HCT116 (cell line): ENCODE measurements at regions not wholly inside any gene's neighbourhood (a gene's known extent, or its start where the extent isn't known, plus 50 kb on each side); places are given as distances from the start of the nearest gene placed in this dataset.

Experiments used
- ATAC-seq: fragments of 200-7000 bp; cut with Tn5 transposase; 2 replicates; pipeline ENCODE4 v1.9.1; 2020; ENCODE audit warnings: mild to moderate bottlenecking, moderate library complexity
- BruUV-seq: library from RNA; stranded (reverse); fragments of 400-500 nt; replicated peaks from 2 replicates; lab custom pipeline; 2021; lab: Mats Ljungman, UMichigan
- CTCF ChIA-PET: fragments of 300-600 bp; sonication (Branson Sonifier 250); formaldehyde crosslinking; loops from one replicate; lab custom pipeline; 2021; ENCODE audit warnings: antibody characterized with exemption; lab: Charles Lee
- POLR2A ChIA-PET: fragments of 300-600, 350-600 bp; sonication (Branson Sonifier 250); formaldehyde crosslinking; loops from one replicate; lab custom pipeline; 2021; ENCODE audit warnings: antibody characterized with exemption; lab: Charles Lee
- RAD21 ChIA-PET, 2 experiments: fragments of 300-600 bp; sonication (Branson Sonifier 250); formaldehyde crosslinking; loops; one replicate each; lab custom pipeline; 2023; ENCODE audit warnings: low total read pairs in 2 of 2; ENCODE audit not compliant: uncharacterized antibody in 2 of 2, unreplicated experiment in 2 of 2, low non-redundant PET in 1 of 2; lab: Charles Lee
- DNase-seq: peaks from one replicate; pipeline ENCODE4 v3.0.0-alpha.2; 2010; ENCODE audit warnings: low read depth, low spot score
- H2AFZ ChIP-seq: fragments of 200-600 bp; shearing (Covaris generic), sonication (generic); 2 replicates; pipeline ENCODE4 v1.6.1; 2017; ENCODE audit warnings: low read depth, mixed run types, mixed read lengths, antibody characterized with exemption, low read length; ENCODE audit not compliant: poor library complexity, severe bottlenecking
- H3K27ac ChIP-seq: 2 replicates; pipeline ENCODE4 v1.5.1; 2012; ENCODE audit warnings: low read depth, low read length
- H3K27me3 ChIP-seq: fragments of 200-600 bp; sonication (generic); 2 replicates; pipeline ENCODE4 v1.6.1; 2016; ENCODE audit warnings: mixed run types, low read length, mixed read lengths; ENCODE audit not compliant: insufficient read depth
- H3K36me3 ChIP-seq, 2 experiments: fragments of 200-500 bp in 1 of 2; fragments of 200-600 bp in 1 of 2; sonication (Bioruptor generic) in 1 of 2; sonication (generic) in 1 of 2; 2 replicates each; pipeline versions ENCODE4 v1.5.1 to v1.6.1; 2014 to 2016; ENCODE audit warnings: low read length in 2 of 2, inconsistent platforms in 1 of 2, mixed read lengths in 1 of 2, mixed run types in 1 of 2; ENCODE audit not compliant: insufficient read depth in 2 of 2, control insufficient read depth in 1 of 2
- H3K4me1 ChIP-seq, 2 experiments: fragments of 200-600 bp in 1 of 2; sonication (generic) in 1 of 2; 2 replicates each; pipeline versions ENCODE4 v1.5.1 to v1.6.1; 2012 to 2017; ENCODE audit warnings: low read length in 2 of 2, inconsistent platforms in 1 of 2, mild to moderate bottlenecking in 1 of 2, mixed read lengths in 1 of 2, mixed run types in 1 of 2, moderate library complexity in 1 of 2; ENCODE audit not compliant: insufficient read depth in 2 of 2, control insufficient read depth in 1 of 2
- H3K4me2 ChIP-seq: fragments of 200-600 bp; sonication (generic); 2 replicates; pipeline ENCODE4 v1.6.1; 2017; ENCODE audit warnings: mixed run types, low read length, mixed read lengths
- H3K4me3 ChIP-seq, 2 experiments: fragments of 200-600 bp in 1 of 2; sonication (generic) in 1 of 2; replicated peaks in 1 of 2; 2 replicates each; pipeline ENCODE4 v1.5.1; 2011 to 2016; ENCODE audit warnings: low read length in 2 of 2, control low read depth in 1 of 2, low read depth in 1 of 2, mild to moderate bottlenecking in 1 of 2, mixed read lengths in 1 of 2, mixed run types in 1 of 2
- H3K79me2 ChIP-seq: fragments of 200-600 bp; sonication (generic); 2 replicates; pipeline ENCODE4 v1.6.1; 2017; ENCODE audit warnings: mild to moderate bottlenecking, mixed run types, low read length, moderate library complexity, mixed read lengths; ENCODE audit not compliant: insufficient read depth
- H3K9ac ChIP-seq: fragments of 200-600 bp; sonication (generic); 2 replicates; pipeline ENCODE4 v1.6.1; 2016; ENCODE audit warnings: low read length, mixed read lengths
- H3K9me2 ChIP-seq: fragments of 200-600 bp; sonication (generic), shearing (Covaris generic); 2 replicates; pipeline ENCODE4 v1.6.1; 2017; ENCODE audit warnings: mixed run types, mild to moderate bottlenecking, moderate library complexity; ENCODE audit not compliant: insufficient read depth
- H3K9me3 ChIP-seq, 2 experiments: fragments of 200-500 bp in 1 of 2; fragments of 200-600 bp in 1 of 2; sonication (Bioruptor generic) in 1 of 2; sonication (generic) in 1 of 2; 2 replicates each; pipeline ENCODE4 v1.6.1; 2014 to 2017; ENCODE audit warnings: low read length in 2 of 2, mixed read lengths in 2 of 2, inconsistent platforms in 1 of 2, low read depth in 1 of 2, mild to moderate bottlenecking in 1 of 2, mixed run types in 1 of 2, moderate library complexity in 1 of 2; ENCODE audit not compliant: control insufficient read depth in 1 of 2, insufficient read depth in 1 of 2
- H4K20me1 ChIP-seq: fragments of 200-600 bp; sonication (generic), shearing (Covaris generic); 2 replicates; pipeline ENCODE4 v1.6.1; 2017; ENCODE audit warnings: mixed run types, mild to moderate bottlenecking, moderate library complexity; ENCODE audit not compliant: insufficient read depth
- CTCF ChIP-seq, 3 experiments: fragments of 200-600 bp in 1 of 3; sonication (generic) in 1 of 3; IDR thresholded peaks in 2 of 3; conservative IDR thresholded peaks in 1 of 3; 2 replicates each; pipeline ENCODE4 v1.5.1; 2012 to 2017; ENCODE audit warnings: low read depth in 2 of 3, low read length in 2 of 3, antibody characterized with exemption in 1 of 3, borderline replicate concordance in 1 of 3, control low read depth in 1 of 3, mild to moderate bottlenecking in 1 of 3, mixed read lengths in 1 of 3, mixed run types in 1 of 3, moderate library complexity in 1 of 3; ENCODE audit not compliant: insufficient read depth in 1 of 3
- ELF1 ChIP-seq: IDR thresholded peaks from 2 replicates; pipeline ENCODE4 v1.6.1; 2012; ENCODE audit warnings: low read depth, borderline replicate concordance
- REST ChIP-seq: IDR thresholded peaks from 2 replicates; pipeline ENCODE4 v1.6.1; 2012; ENCODE audit warnings: low read depth
- SIN3A ChIP-seq: IDR thresholded peaks from 2 replicates; pipeline ENCODE4 v1.6.1; 2012; ENCODE audit warnings: low read depth
- TCF7L2 ChIP-seq: IDR thresholded peaks from 2 replicates; pipeline ENCODE4 v1.7.0; 2011; ENCODE audit warnings: borderline replicate concordance, inconsistent platforms; ENCODE audit not compliant: insufficient read depth, insufficient read length; ENCODE audit errors: extremely low read depth
- ZNF274 ChIP-seq: fragments of 200-500 bp; sonication (Bioruptor generic); IDR thresholded peaks from 2 replicates; pipeline ENCODE4 v1.6.1; 2014; ENCODE audit warnings: mild to moderate bottlenecking, low read depth, low read length, inconsistent platforms
- intact Hi-C: fragments of 100-400 bp; cut with micrococcal nuclease; formaldehyde crosslinking; loops from 2 replicates; pipeline ENCODE4 v1.10.0; 2022

- H3K4me3 ChIP-seq = no peak overlapping the region
- BruUV-seq = no TSS peak
- no peaks in the 10 kb centered on the region for H3K79me2 ChIP-seq
- no peaks in the 10 kb centered on the region for H3K9me3 ChIP-seq
- H3K36me3 ChIP-seq = no peaks in the 10 kb centered on the region
- RAD21 ChIA-PET = no interaction called here
- H4K20me1 ChIP-seq = no peaks in the 10 kb centered on the region
- no peak overlapping the region for H3K27ac ChIP-seq
- H3K9me2 ChIP-seq = no peaks in the 10 kb centered on the region
- no peak overlapping the region for H3K9ac ChIP-seq
- no peaks in the 10 kb centered on the region for H3K27me3 ChIP-seq
- H3K4me1 ChIP-seq = no peaks in the 10 kb centered on the region
- CTCF ChIA-PET = no interaction called here
- ATAC-seq (no peak), DNase-seq (no peak)
- no peak overlapping the region for H2AFZ ChIP-seq
- POLR2A ChIA-PET = no interaction called here
- intact Hi-C loops = no loop called here
- TF ChIP-seq ZNF274 (no peak), REST (no peak), ELF1 (no peak), SIN3A (no peak), CTCF (IDR thresholded peaks at IDR 0.05 in 2 of 3, conservative IDR thresholded peaks at IDR 0.05 in 1 of 3; ENCODE audit: borderline replicate concordance in 1 of 3, insufficient read depth in 1 of 3, low read depth in 2 of 3, low read length in 2 of 3) (no peak), TCF7L2 (no peak)
- no peak overlapping the region for H3K4me2 ChIP-seq
These were observed 92.5 kb upstream of the VEGFC start for GRCh38 chr4:176885224-176885623.
